ENCODE measurements at regions not wholly inside any gene's neighbourhood (a gene's known extent, or its start where the extent isn't known, plus 50 kb on each side); places are given as distances from the start of the nearest gene placed in this dataset.

GRCh38 chr11:24124876-24125275 is 372.0 kb upstream of the LUZP2 start:
- no peak for DNase-seq
- Mint-ChIP-seq H3K36me3 (ENCODE audit: low read depth) (no peaks in the 10 kb centered on the region), H3K9me3 (no peaks in the 10 kb centered on the region), H3K4me1 (no peaks in the 10 kb centered on the region), H3K27me3 (ENCODE audit: low read depth, poor library complexity) (no peaks in the 10 kb centered on the region), H3K27ac (no peak overlapping the region), H3K4me3 (no peak overlapping the region)
- no peak for TF ChIP-seq CTCF (IDR thresholded peaks at IDR 0.05)

- no peaks in the 10 kb centered on the region for H3K9me3 Mint-ChIP-seq
Measured at GRCh38 chr11:24131698-24132097, 365.2 kb upstream of the LUZP2 start.

GRCh38 chr11:24132471-24132870 is 364.4 kb upstream of the LUZP2 start:
- no peak overlapping the region for H3K27ac Mint-ChIP-seq
- no peaks in the 10 kb centered on the region for H3K27me3 Mint-ChIP-seq (ENCODE audit: low read depth, poor library complexity)
- H3K4me1 Mint-ChIP-seq = no peaks in the 10 kb centered on the region
- H3K4me3 Mint-ChIP-seq = no peak overlapping the region
- no peak for TF ChIP-seq CTCF (IDR thresholded peaks at IDR 0.05)
- no peaks in the 10 kb centered on the region for H3K9me3 Mint-ChIP-seq
- no peak for DNase-seq
- no peaks in the 10 kb centered on the region for H3K36me3 Mint-ChIP-seq (ENCODE audit: low read depth)

More at GRCh38 chr11:24131698-24132097, 365.2 kb upstream of the LUZP2 start:
- Mint-ChIP-seq H3K27ac (no peak overlapping the region), H3K4me3 (no peak overlapping the region), H3K4me1 (no peaks in the 10 kb centered on the region), H3K36me3 (ENCODE audit: low read depth) (no peaks in the 10 kb centered on the region), H3K27me3 (ENCODE audit: low read depth, poor library complexity) (no peaks in the 10 kb centered on the region)
- no peak for DNase-seq
- no peak for TF ChIP-seq CTCF (IDR thresholded peaks at IDR 0.05)

- no peaks in the 10 kb centered on the region for H3K4me1 Mint-ChIP-seq
- no peak for DNase-seq
- no peak for TF ChIP-seq CTCF (IDR thresholded peaks at IDR 0.05)
- H3K9me3 Mint-ChIP-seq = no peaks in the 10 kb centered on the region
- H3K36me3 Mint-ChIP-seq (ENCODE audit: low read depth) = no peaks in the 10 kb centered on the region
- no peaks in the 10 kb centered on the region for H3K27me3 Mint-ChIP-seq (ENCODE audit: low read depth, poor library complexity)
- no peak overlapping the region for H3K27ac Mint-ChIP-seq
- no peak overlapping the region for H3K4me3 Mint-ChIP-seq
Measured at GRCh38 chr11:24134879-24135589, 361.8 kb upstream of the LUZP2 start.

- Mint-ChIP-seq H3K27ac (no peak overlapping the region), H3K4me3 (no peak overlapping the region), H3K27me3 (ENCODE audit: low read depth, poor library complexity) (peaks cover 3% of the 10 kb centered on the region), H3K4me1 (no peaks in the 10 kb centered on the region), H3K36me3 (ENCODE audit: low read depth) (no peaks in the 10 kb centered on the region), H3K9me3 (no peaks in the 10 kb centered on the region)
- DNase-seq = no peak
- TF ChIP-seq CTCF (IDR thresholded peaks at IDR 0.05) = no peak
Measured at GRCh38 chr11:24142062-24142461, 354.8 kb upstream of the LUZP2 start.

- Mint-ChIP-seq H3K9me3 (no peaks in the 10 kb centered on the region), H3K4me1 (no peaks in the 10 kb centered on the region)
- no peak for DNase-seq
Measured at GRCh38 chr11:24145411-24145810, 351.4 kb upstream of the LUZP2 start.

More at GRCh38 chr11:24145411-24145810, 351.4 kb upstream of the LUZP2 start:
- peaks cover 3% of the 10 kb centered on the region for H3K27me3 Mint-ChIP-seq (ENCODE audit: low read depth, poor library complexity)
- H3K27ac Mint-ChIP-seq = no peak overlapping the region
- H3K4me3 Mint-ChIP-seq = no peak overlapping the region
- no peak for TF ChIP-seq CTCF (IDR thresholded peaks at IDR 0.05)
- H3K36me3 Mint-ChIP-seq (ENCODE audit: low read depth) = no peaks in the 10 kb centered on the region
